ENCODE measurements at regions not wholly inside any gene's neighbourhood (a gene's known extent, or its start where the extent isn't known, plus 50 kb on each side); places are given as distances from the start of the nearest gene placed in this dataset.

DNA sequence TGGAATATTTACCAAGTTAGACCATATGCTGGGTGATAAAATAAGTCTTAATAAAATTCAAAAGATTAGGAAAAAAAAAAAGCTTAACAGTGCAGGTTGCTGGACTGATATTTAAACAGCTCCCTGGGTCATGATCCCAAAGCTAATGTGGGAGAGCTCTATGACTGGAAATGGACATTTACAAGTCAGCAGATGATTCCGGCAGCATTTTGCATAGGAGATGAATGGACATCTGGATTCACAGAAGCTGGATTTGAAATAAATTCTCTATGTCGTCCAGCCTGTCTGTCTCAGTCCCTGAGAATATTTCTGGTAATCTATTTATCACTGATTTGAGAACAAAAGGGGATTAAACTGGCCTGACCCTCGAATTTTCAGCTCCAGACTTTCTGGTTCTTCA, 52.3 kb upstream of the KLHL25 start:
- no peak for DNase-seq

DNA sequence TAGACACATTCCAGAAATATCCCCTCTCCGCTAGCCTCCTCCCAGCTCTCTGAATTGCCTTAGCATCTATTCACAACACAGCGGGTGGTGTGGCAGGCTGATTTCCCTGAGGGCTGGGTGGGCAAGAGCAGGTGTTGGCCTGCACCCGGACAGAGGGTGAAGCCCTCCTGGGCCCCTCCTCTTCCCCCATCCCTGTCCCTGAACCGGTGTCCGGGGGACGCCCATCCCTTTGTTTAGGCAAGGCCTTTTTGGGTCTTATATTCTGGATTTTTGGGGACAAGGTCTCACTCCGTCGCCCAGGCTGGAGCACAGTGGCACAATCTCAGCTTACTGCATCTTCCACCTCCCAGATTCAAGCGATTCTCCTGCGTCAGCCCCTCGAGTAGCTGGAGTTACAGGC, 55.2 kb upstream of the KLHL25 start:
- DNase-seq = no peak

DNA sequence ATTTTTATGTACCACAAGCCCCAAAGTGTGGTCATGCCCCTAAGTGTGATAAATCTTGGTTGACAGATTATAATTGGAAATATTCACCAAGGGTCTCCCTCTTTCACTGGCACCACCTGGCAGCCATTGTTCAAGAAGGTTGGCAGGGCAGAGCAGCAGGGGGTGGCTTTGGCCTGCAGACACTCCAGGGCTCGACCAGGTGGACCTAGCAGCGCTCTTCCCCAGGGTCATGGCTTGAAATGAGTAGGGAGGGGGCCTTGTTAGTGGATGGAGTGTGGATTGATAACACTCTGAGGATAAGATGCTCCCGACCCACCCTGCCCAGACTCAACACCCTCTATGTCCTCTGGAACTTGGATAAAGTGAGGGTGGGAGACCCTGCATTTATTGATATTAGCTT, 58.2 kb upstream of the KLHL25 start:
- no peak for DNase-seq

DNA sequence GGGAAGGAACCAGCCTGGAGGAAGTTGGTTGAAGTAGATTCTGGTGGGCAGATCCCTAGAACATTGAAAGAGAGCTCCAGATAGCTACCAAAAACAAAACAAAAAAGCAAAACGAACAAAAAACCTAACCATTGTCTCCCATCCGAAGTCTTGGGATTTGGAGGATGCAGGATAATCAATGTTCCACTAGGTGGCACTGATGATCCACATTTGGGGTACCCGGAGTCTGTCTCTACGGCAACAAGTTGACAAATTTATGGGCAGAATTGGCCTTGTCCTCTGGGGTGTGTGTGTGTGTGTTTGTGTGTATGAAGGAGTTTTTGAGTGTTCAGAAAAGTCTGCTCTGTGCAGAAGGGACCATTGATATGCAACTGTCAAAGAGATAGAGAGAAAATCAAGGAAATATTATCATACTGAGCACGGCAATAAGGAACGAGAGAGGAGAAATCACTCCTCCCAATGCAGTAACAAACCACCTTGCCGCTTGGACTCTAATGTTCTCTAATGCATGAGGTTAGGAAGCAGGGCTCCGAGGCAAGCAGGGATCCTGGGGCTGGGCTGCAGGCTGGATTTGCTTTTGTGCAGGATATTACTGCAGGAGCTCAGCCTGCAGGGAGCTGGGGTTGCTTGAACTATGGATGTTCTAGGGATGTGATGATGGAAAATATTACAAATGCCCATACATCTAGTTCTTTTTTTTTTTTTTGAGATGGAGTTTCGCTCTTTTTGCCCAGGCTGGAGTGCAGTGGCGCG, 59.8 kb upstream of the KLHL25 start:
- DNase-seq = peak; percentile 52

DNA sequence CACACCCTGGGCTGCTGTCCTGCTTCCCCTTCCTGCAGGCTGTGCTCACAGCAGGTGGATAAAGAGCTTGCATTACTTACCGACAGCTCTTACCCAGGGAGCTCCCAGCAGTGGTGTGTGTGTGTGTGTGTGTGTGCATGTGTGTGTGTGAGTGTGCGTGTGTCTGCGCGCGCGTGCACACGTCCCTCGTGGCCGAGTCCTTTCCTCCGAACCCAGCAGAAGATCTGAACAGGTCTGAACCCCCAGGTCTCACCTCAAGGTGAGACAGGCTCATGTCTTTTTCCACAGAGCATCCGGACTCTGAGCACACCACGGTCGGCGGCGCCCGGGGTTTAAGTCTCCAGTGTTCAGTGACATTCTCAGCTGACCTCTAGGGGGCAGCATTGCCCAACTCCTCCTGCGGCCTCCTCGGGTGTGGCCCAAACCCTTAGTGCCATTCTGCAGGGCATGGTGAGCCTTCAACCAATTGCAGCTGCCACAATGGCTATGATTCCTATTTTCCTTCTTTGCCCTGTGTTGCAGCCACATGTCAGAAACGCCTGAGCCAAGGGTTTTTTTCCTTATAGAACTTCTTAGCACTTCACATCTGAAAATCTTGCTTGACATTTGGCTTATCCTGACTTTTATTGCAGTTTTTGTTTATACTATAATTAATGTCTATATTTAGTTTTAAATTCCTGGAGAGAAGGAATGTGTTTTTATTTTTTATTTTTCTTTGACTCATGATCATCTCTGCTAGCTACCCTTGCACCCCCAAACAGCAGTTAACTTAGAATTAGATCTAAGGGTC, 64.1 kb upstream of the KLHL25 start:
- DNase-seq = peak; percentile 67

DNA sequence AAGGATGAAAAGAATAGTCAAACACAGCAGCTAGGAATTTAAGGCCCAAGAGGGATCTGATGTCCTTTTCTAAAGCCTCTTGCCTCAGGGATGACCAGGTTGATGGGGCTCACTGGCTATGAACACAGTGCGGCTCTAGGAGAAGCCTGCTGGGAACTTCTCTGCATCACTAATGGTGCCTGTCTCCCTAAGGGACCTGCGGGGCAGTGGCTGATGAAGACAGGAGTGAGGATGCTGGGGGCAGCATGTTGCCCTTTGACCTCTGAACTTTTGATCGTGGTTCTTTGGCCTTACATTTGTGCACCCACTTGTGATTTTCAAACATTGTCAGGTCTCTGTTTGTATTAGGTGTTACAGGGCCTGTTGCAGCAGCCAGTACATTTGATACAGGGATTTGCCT, 64.9 kb upstream of the KLHL25 start:
- no peak for DNase-seq

DNA sequence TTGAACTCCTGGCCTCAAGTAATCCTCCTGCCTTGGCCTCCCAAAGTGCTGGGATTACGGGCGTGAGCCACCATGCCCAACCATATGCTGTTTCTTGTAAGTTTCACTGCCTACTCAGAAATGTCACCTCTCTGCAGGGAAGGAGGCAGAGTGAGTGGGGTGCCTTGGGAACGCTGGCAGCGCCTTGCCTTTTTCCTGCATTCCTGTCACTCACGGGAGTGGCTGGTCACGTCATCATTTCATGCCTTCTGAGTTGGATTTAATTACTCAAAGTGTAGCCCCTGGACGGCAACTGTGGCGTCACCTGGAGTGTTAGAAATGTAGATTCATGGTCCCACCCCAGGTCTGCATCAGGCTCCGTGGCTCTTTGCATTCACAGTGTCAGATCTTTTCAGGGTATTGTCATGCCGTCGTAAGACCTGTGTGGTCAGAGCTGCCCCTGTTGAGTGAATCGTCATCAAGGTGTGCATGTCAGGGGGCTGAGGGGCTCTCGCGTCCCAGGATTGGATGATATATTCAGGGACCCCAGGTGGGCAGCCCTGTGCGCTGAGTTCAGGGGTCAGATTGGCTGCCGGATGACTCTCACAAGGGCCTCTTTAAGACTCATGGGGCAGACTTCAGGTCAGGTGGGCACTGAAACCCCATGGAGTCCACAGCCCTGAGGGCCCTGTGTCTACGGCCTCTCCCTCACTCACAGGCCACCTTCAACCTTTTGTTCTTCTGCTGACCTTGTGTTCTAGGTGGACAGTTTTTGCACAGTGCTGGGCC, 65.9 kb upstream of the KLHL25 start:
- DNase-seq = no peak

DNA sequence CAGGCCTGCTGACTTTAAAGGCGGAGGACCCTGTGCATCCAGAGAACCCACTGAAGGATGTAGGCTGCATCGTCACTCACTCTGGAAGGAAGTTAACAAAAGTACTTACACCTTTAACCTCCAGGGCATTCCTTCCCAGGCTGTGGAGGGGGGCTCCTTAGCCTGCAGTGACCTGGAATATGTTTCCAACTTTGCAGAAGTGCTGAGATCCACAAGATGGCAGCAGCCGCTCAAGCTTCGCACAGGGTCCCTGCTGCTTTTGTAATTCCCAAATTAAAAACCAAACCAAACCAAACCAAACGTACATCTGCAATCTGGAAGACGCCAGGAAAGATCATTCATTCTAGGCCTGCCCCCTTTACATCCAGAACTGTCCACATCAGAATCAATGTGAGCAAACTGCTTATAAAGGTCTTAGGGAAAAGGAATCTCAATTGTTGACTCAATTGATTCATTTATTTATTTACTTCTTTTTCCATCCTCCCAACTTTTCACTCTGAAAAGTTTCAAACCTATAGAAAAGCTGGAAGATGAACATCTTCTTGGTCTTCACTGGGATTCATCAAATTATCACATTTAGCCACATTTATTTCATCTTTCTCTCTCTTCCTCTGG, 70.5 kb upstream of the KLHL25 start:
- DNase-seq = peak; percentile 4

DNA sequence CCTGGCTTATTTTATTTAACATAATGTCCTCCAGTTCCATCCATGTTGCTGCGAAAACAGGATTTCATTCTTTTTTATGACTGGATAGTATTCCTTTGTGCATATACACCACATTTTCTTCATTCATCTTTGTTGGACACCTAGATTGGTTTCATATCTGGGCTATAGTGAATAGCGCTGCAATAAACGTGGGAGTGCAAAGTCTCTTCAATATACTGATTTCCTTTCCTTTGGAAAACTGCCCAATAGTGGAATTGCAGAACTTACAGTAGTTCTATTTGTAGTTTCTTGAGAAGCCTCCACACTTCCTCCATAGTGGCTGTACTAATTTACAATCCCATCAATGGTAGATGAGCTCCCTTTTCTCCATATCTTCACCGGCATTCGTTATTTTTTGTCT, 72.5 kb upstream of the KLHL25 start:
- DNase-seq = no peak

DNA sequence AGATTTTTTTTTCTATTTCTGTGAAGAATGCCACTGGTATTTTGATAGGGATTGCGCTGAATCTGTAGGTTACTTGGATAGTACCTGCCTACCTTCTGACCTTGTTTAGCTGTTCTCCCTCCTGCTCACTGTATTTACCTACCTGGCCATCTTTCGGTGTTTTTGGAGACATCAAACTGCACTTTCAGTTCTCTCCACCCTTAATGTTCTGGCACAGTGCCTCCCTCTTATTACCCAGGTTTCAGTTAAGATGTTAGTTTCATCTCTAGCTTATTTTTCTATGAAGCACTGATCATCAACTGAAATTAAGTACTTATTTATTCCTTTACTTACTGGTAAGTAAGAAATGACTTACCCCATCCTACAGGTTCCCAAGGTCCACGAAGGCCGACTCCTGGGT, 74.4 kb upstream of the KLHL25 start:
- no peak for DNase-seq

DNA sequence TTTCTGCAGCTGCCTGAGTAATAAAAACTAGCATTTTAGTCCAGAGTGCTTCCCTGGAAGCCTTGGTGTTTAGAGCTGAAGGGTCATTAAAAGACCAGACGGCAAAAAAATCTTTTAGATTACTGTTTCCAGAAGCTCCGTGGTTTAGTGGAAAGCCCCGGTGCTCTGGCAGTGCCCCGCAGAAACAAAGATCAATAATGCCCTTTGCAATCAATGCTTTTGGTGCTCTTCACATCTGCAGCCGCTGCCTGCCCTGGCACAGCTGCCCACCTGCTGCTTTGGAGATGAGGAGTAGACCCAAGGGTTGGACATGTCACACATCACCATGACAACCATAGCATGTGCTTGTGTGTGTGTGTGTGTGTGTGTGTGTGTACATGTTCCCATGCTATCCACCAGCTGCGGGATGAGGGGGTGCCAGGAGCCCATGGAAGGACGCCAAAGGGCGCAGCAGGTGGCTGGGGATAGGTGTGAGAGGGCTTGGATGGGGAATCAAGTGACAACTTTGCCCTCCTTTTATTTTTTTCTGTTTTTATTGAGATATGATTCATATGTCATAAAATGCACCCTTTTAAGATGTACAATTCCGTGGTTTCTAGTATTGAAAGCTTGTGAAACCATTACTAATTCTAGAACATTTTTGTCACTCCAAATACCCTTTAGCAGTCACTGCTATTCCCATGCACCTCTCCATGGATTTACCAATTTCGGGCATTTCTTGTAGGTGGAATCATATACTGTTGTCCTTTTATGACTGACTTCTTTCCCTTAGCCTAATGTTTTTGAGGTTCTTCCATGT, 75.7 kb upstream of the KLHL25 start:
- DNase-seq = no peak

DNA sequence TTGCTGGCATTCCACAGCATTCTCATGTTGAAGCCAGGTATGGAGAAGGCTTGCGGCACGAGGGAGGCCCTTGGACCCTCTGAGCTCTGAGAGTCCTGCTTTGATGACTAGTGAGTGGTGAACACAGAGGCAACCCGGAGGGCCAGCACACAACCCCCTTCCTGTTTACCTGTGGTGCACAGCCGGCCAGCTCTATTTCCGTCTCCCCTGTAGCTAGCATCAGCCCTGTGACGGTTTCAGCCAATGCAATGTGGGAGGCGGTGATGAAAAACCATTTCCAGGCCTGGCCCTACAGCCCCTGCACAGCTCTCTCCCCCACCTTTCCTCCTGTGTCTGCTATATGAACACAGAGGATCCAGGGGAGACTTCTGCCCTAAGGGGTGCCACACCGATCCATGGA, 76.8 kb upstream of the KLHL25 start:
- DNase-seq = no peak

DNA sequence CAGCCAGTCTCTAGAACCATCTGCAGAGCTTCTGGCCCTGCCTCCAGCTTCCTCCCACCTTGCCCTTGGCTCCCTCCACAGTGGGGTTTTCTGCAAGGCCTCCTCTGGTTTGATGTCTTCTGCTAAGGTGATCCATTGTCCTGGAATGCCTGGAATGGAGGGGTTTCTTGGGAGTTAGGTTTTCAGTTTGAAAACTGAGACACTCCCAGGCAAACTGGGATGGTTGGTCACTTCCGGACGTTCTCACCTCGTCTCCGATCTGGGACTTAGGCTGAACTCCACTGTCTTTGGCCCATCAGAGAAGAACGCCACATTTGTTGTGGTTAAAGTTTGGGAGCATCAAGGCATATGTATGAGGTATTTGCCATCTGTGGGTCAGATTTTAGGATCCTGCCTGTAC, 77.4 kb upstream of the KLHL25 start:
- DNase-seq = no peak

DNA sequence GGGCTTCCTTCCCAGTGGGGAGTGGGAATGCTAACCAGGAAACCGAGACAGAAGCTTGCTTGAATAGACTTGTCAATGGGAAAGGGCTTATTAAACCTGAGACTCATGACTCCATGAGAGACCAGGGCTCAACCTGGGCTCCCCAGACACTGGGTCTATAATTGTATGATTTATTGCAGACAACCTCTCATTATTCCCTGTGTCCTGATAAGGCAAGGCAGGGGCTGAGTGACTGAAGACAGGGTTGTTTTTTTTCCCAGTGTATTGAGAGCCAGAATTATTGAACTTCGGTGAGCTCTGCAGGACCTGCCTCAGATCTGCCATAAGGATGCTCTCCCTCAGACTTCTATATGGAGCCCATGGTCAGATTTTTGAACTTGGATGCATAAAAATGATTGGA, 79.5 kb upstream of the KLHL25 start:
- no peak for DNase-seq

DNA sequence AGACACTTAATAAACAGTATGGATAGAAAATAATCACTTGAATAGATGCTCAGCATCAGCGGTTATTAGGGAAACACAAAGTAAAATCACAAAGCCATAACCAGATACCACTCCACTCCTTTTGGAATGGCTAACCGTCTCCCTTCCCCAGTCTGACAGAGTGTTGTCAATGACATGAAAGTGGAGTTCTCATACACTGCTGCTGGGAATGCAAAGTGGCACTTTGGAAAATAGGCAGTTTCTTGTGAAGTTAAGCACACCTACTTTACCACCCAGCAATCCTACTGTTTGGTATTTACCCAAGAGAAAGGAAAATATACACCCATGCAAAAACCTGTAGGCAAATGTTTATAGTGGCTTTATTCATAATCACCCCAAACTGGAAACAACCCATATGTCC, 81.0 kb upstream of the KLHL25 start:
- no peak for DNase-seq

DNA sequence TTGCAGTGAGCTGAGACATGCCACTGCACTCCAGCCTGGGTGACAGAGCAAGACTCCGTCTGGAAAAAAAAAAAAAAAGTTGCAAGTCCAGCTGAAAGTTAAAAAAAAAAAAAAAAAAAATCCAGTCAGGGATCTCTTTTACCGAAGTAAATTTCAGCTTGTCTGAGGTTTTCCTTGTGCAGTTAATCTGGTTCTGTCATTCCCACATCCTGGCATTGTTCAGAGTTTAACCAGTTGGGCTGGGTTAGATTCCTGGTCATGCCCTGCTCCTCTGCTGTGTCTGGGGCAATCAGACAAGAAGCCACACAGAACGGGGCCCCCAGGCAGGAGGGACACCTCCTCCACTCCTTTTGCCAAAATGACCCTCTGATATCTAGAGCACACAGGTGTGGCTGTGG, 84.1 kb upstream of the KLHL25 start:
- DNase-seq = no peak

DNA sequence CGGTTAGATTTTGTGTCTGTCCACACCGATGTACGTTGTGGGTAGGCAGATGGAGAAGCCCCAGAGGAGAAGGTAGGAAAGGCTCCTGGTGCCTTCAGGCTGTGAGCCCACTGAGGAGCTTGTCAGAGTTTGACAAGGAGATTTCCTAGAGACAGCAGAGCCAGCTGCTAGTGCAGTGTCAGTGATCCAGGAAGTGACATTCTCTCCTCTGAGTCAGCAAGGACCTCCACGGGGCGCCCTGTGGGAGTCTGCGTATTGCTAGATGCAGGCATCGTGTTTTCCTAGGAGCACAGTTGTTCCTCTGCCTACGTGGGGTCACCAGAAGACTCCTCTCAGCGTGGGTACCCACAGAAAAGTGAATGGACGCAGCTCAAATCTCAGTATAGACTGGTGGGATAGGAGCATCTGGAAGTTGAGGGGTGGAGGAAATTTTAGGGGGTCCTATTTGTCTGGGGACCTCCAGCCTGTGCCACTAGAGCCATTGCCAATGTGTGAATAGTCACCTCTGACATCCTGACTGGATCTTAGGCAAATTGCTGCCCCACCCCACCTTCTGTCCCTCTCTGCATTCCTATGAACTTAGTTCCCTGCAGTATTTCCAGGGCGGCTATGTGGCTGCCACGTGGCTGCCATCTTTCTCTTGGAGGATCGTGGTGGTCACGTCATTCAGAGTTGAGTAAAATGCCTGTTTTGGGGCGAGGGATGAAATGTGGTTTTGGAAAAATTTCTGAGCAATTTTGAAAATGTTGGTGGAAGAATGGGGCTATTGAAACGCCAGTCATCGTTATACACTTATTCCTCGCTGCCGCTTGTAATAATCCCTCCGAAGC, 84.8 kb upstream of the KLHL25 start:
- no peak for DNase-seq

DNA sequence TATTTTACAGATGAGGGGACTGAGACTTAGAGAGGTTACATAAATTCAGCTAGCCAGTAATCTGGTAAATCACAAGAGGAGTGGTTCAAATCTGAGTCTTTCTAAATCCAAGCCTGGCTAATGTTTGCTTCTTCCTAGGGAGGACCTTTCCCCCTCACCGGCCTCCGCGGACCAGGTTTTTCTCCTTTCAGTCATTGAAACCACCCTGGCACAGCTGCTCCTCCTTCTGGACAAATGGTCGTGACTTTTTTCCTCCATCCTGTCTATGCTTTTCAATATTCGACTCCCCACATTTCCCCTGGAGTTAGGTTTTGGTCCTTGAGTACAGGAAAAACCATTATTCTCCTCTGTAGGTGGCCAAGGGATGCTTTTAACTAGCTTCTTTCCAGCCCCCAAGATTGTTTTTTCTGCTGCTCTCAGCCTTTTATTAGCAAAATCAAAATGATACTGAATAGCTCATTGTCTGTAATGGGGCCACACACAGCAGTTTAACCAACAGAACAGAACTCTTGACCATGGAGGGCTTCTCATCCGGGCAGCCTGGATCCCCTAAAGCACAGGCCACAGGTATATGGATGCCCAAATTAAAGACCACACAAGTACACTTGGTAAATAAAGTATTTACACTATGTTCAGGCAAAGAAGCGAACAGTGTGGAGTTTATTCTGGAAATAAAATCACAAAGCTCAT, 85.9 kb upstream of the KLHL25 start:
- no peak for DNase-seq

DNA sequence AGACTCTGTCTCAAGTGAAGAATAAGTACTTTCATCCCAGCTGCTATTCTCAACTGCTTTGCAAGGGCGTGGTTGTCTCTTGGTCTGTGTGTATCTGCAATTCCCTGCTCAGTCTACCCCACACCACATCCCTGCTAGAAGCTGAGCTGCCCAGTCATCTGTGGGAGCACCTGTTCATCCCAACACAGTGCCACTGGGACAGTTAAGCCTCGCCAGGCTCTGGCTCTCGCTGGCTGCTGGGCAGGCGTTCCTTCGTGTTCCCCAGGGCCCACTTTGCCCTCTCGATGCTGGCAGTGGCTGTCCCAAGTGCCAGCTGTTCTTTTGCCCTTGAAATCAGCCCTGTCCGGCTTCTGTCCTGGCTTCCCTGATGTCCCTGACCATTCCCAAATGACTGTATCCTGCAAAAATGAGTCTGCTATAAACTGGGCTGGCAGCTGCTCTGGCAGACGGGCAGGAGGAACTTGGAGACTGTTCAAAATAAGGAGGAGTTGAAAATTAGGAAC, 91.6 kb upstream of the KLHL25 start:
- DNase-seq = no peak

DNA sequence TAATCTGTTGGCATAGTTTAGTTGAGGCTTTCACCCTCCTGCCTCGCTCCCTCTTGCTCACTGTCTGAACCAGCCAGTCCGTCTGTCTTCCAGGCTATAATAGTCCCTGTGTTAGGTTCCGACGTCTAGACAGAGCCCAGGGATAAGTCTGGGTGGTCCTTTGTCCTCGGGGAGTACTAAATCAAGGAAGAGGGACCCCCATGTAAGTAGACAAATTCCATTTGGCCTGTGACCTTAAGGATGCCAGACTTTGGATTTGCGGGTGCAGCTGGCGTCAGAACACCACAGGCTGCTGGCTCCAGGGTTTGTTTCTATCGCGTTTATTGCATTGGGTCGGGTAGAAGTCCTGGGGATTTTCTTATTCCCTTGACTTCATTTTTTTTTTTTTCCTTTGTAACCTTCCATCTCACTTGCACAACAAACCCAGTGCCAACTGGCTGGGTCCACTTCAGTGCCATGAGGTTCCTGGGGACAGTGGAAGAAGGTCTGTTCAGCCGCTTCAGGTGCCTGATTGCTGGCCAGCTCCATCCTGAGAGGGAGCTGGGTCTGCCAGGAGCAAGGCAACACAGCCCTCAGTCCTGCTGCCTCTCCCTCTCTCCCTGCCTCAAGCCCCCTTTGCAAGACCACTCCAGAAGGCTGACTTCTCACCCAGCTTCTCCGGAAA, 95.4 kb upstream of the KLHL25 start:
- DNase-seq = no peak
